DOHH2 (cell line): ENCODE measurements at regions not wholly inside any gene's neighbourhood (a gene's known extent, or its start where the extent isn't known, plus 50 kb on each side); places are given as distances from the start of the nearest gene placed in this dataset.

Experiments
- CTCF ChIP-seq: fragments of 200-600 bp; sonication (generic); IDR thresholded peaks from one replicate; pipeline ENCODE4 v1.5.1; 2014; ENCODE audit warnings: antibody characterized with exemption, mild to moderate bottlenecking, low read depth, low read length; ENCODE audit not compliant: poor library complexity, severe bottlenecking
- EZH2phosphoT487 ChIP-seq: fragments of 200-600 bp; sonication (generic); IDR thresholded peaks from 2 replicates; pipeline ENCODE4 v1.6.1; 2017; ENCODE audit warnings: borderline replicate concordance, mild to moderate bottlenecking, antibody characterized with exemption, low read length, moderate library complexity, mixed read lengths

- TF ChIP-seq CTCF (no peak), EZH2phosphoT487 (no peak)
Observed at GRCh38 chr13:33743438-33744368, 74.2 kb upstream of the RFC3 start.
